OCI-LY1 (cell line): ENCODE measurements at regions not wholly inside any gene's neighbourhood (a gene's known extent, or its start where the extent isn't known, plus 50 kb on each side); places are given as distances from the start of the nearest gene placed in this dataset.

Experiments used
- EZH2 ChIP-seq: fragments of 200-600 bp; sonication (generic), shearing (Covaris generic); IDR thresholded peaks from 2 replicates; pipeline ENCODE4 v1.8.0; 2017; ENCODE audit warnings: borderline replicate concordance, mixed run types, mild to moderate bottlenecking, antibody characterized with exemption, low read length, moderate library complexity, mixed read lengths
- TF ChIP-seq, protein P1 (sequence below): fragments of 200-600 bp; sonication (generic), shearing (Covaris generic); IDR thresholded peaks from 2 replicates; pipeline ENCODE4 v1.5.1; 2017; ENCODE audit warnings: mild to moderate bottlenecking, antibody characterized with exemption, low read length, moderate library complexity, mixed read lengths

DNA sequence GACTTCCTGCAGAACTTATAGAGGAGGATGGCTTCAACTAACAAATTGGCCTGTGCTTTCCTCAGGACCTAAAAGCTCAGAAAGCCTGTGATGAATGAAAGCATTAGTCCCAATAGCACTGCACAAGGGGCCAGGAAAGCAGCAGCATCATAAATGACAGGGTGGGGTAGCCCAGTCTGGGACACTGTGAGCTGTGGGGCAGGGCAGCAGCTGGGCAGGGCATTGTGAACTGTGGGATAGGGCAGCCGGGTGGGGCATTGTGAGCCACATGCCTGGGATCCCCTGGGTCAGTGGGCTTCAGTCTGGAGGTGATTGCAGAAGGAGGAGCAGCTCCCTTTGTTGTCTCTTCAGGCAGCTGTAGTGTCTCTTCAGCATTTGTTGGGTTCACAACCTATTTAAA, 1276.8 kb downstream of the UQCRFS1 start:
- TF ChIP-seq, protein P1, sequence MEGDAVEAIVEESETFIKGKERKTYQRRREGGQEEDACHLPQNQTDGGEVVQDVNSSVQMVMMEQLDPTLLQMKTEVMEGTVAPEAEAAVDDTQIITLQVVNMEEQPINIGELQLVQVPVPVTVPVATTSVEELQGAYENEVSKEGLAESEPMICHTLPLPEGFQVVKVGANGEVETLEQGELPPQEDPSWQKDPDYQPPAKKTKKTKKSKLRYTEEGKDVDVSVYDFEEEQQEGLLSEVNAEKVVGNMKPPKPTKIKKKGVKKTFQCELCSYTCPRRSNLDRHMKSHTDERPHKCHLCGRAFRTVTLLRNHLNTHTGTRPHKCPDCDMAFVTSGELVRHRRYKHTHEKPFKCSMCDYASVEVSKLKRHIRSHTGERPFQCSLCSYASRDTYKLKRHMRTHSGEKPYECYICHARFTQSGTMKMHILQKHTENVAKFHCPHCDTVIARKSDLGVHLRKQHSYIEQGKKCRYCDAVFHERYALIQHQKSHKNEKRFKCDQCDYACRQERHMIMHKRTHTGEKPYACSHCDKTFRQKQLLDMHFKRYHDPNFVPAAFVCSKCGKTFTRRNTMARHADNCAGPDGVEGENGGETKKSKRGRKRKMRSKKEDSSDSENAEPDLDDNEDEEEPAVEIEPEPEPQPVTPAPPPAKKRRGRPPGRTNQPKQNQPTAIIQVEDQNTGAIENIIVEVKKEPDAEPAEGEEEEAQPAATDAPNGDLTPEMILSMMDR: no peak
- TF ChIP-seq EZH2: no peak
